Astrocyte (in vitro differentiated cells and primary cell): ENCODE measurements at regions not wholly inside any gene's neighbourhood (a gene's known extent, or its start where the extent isn't known, plus 50 kb on each side); places are given as distances from the start of the nearest gene placed in this dataset.

Experiments used
- DNase-seq: peaks from one replicate; pipeline ENCODE4 v3.0.0-alpha.2; 2010; ENCODE audit warnings: low read depth
- FAIRE-seq: peaks from 2 replicates; lab custom pipeline; 2011; peaks lifted over from hg19 to GRCh38; lab: Jason Lieb, UNC
- H2AFZ ChIP-seq: 2 replicates; pipeline ENCODE4 v1.6.0; 2012; ENCODE audit warnings: low read depth, low read length, inconsistent platforms
- H3K27ac ChIP-seq: 2 replicates; pipeline ENCODE4 v1.5.1; 2011; ENCODE audit warnings: low read depth, low read length, inconsistent platforms
- H3K27me3 ChIP-seq: 2 replicates; pipeline ENCODE4 v1.6.0; 2011; ENCODE audit warnings: low read length, inconsistent platforms; ENCODE audit not compliant: insufficient read depth
- H3K36me3 ChIP-seq: 2 replicates; pipeline ENCODE4 v1.5.1; 2011; ENCODE audit warnings: low read length, inconsistent platforms; ENCODE audit not compliant: insufficient read depth
- H3K4me1 ChIP-seq: 2 replicates; pipeline ENCODE4 v1.5.1; 2011; ENCODE audit warnings: low read length, inconsistent platforms; ENCODE audit not compliant: insufficient read depth
- H3K4me2 ChIP-seq: 2 replicates; pipeline ENCODE4 v1.6.0; 2012; ENCODE audit warnings: low read length, inconsistent platforms
- H3K4me3 ChIP-seq: 2 replicates; pipeline ENCODE4 v1.5.1; 2011; ENCODE audit warnings: low read depth, mild to moderate bottlenecking, low read length, inconsistent platforms; ENCODE audit not compliant: insufficient read depth
- H3K79me2 ChIP-seq: 2 replicates; pipeline ENCODE4 v1.6.0; 2012; ENCODE audit warnings: mild to moderate bottlenecking, low read length, inconsistent platforms; ENCODE audit not compliant: insufficient read depth
- H3K9ac ChIP-seq: 2 replicates; pipeline ENCODE4 v1.6.0; 2012; ENCODE audit warnings: mild to moderate bottlenecking, low read length, inconsistent platforms
- H3K9me3 ChIP-seq: 2 replicates; pipeline ENCODE4 v1.5.1; 2012; ENCODE audit warnings: low read depth, mild to moderate bottlenecking, low read length, inconsistent platforms; ENCODE audit not compliant: insufficient read depth
- H4K20me1 ChIP-seq: 2 replicates; pipeline ENCODE4 v1.6.0; 2012; ENCODE audit warnings: low read length, inconsistent platforms; ENCODE audit not compliant: insufficient read depth
- H3K27ac Mint-ChIP-seq: one replicate; pipeline ENCODE4 v1.8.0; 2021; ENCODE audit warnings: mild to moderate bottlenecking, mixed read lengths; ENCODE audit not compliant: unreplicated experiment
- H3K27me3 Mint-ChIP-seq: one replicate; pipeline ENCODE4 v1.8.0; 2021; ENCODE audit warnings: low read depth, mixed read lengths; ENCODE audit not compliant: unreplicated experiment
- H3K36me3 Mint-ChIP-seq: one replicate; pipeline ENCODE4 v1.8.0; 2021; ENCODE audit warnings: low read depth, mixed read lengths; ENCODE audit not compliant: unreplicated experiment
- H3K4me1 Mint-ChIP-seq: one replicate; pipeline ENCODE4 v1.8.0; 2021; ENCODE audit warnings: low read depth, mixed read lengths; ENCODE audit not compliant: unreplicated experiment
- H3K4me3 Mint-ChIP-seq: one replicate; pipeline ENCODE4 v1.8.0; 2021; ENCODE audit warnings: mild to moderate bottlenecking, moderate library complexity, mixed read lengths; ENCODE audit not compliant: unreplicated experiment
- H3K9me3 Mint-ChIP-seq: one replicate; pipeline ENCODE4 v1.8.0; 2021; ENCODE audit warnings: mild to moderate bottlenecking, mixed read lengths; ENCODE audit not compliant: unreplicated experiment
- CTCF ChIP-seq: IDR thresholded peaks from 2 replicates; pipeline ENCODE4 v1.5.1; 2011; ENCODE audit warnings: low read depth, mild to moderate bottlenecking, inconsistent platforms, low read length, moderate library complexity; ENCODE audit not compliant: insufficient read depth
- EZH2 ChIP-seq: IDR thresholded peaks from 2 replicates; pipeline ENCODE4 v1.6.1; 2012; ENCODE audit warnings: mild to moderate bottlenecking, low read length, inconsistent platforms; ENCODE audit not compliant: insufficient read depth

GRCh38 chr4:20378181-20378580 is 126.5 kb downstream of the SLIT2 start:
- no peaks in the 10 kb centered on the region for H3K27me3 ChIP-seq
- no peaks in the 10 kb centered on the region for H4K20me1 ChIP-seq
- TF ChIP-seq EZH2, result no peak
- no peak for TF ChIP-seq CTCF
- Mint-ChIP-seq H3K4me1 (peaks cover 1% of the 10 kb centered on the region), H3K27ac (no peak overlapping the region), H3K27me3 (no peaks in the 10 kb centered on the region), H3K9me3 (no peaks in the 10 kb centered on the region), H3K36me3 (no peaks in the 10 kb centered on the region), H3K4me3 (no peak overlapping the region)
- no peak overlapping the region for H3K27ac ChIP-seq
- H3K9me3 ChIP-seq, result no peaks in the 10 kb centered on the region
- DNase-seq (no peak), FAIRE-seq (no peak)
- H3K4me2 ChIP-seq, result no peak overlapping the region
- H3K4me1 ChIP-seq, result no peaks in the 10 kb centered on the region
- H2AFZ ChIP-seq, result no peak overlapping the region
- H3K9ac ChIP-seq, result no peak overlapping the region
- no peaks in the 10 kb centered on the region for H3K36me3 ChIP-seq
- H3K79me2 ChIP-seq, result no peaks in the 10 kb centered on the region
- H3K4me3 ChIP-seq, result no peak overlapping the region

- DNase-seq (no peak), FAIRE-seq (no peak)
- no peaks in the 10 kb centered on the region for H3K9me3 ChIP-seq
- no peak overlapping the region for H3K4me3 ChIP-seq
- no peaks in the 10 kb centered on the region for H3K36me3 ChIP-seq
- H3K9me3 Mint-ChIP-seq, result no peaks in the 10 kb centered on the region
- H3K27ac ChIP-seq, result no peak overlapping the region
- H3K4me3 Mint-ChIP-seq, result no peak overlapping the region
- TF ChIP-seq EZH2 (no peak), CTCF (no peak)
- no peaks in the 10 kb centered on the region for H3K36me3 Mint-ChIP-seq
- no peak overlapping the region for H3K27ac Mint-ChIP-seq
- no peak overlapping the region for H2AFZ ChIP-seq
- no peak overlapping the region for H3K9ac ChIP-seq
- no peaks in the 10 kb centered on the region for H4K20me1 ChIP-seq
- H3K4me2 ChIP-seq, result no peak overlapping the region
- no peaks in the 10 kb centered on the region for H3K79me2 ChIP-seq
- no peaks in the 10 kb centered on the region for H3K4me1 Mint-ChIP-seq
- H3K27me3 Mint-ChIP-seq, result no peaks in the 10 kb centered on the region
- no peaks in the 10 kb centered on the region for H3K4me1 ChIP-seq
- H3K27me3 ChIP-seq, result no peaks in the 10 kb centered on the region
Measured at GRCh38 chr4:20381005-20381404, 129.3 kb downstream of the SLIT2 start.

- H3K27ac Mint-ChIP-seq, result no peak overlapping the region
- Histone ChIP-seq H3K4me3 (no peak overlapping the region), H3K4me1 (no peaks in the 10 kb centered on the region), H3K36me3 (no peaks in the 10 kb centered on the region), H3K9ac (no peak overlapping the region), H3K79me2 (no peaks in the 10 kb centered on the region), H2AFZ (no peak overlapping the region), H4K20me1 (no peaks in the 10 kb centered on the region), H3K4me2 (no peak overlapping the region), H3K27ac (no peak overlapping the region), H3K9me3 (no peaks in the 10 kb centered on the region), H3K27me3 (no peaks in the 10 kb centered on the region)
- DNase-seq (no peak), FAIRE-seq (no peak)
- TF ChIP-seq CTCF (no peak), EZH2 (no peak)
- no peaks in the 10 kb centered on the region for H3K9me3 Mint-ChIP-seq
- H3K4me1 Mint-ChIP-seq, result no peaks in the 10 kb centered on the region
- no peaks in the 10 kb centered on the region for H3K27me3 Mint-ChIP-seq
- H3K4me3 Mint-ChIP-seq, result no peak overlapping the region
- no peaks in the 10 kb centered on the region for H3K36me3 Mint-ChIP-seq
Measured at GRCh38 chr4:20383283-20383682, 131.6 kb downstream of the SLIT2 start.
